ENCODE measurements at regions not wholly inside any gene's neighbourhood (a gene's known extent, or its start where the extent isn't known, plus 50 kb on each side); places are given as distances from the start of the nearest gene placed in this dataset.
A peak's percentile ranks its signal among the peaks of the same experiment; 100 is the strongest.

DNA sequence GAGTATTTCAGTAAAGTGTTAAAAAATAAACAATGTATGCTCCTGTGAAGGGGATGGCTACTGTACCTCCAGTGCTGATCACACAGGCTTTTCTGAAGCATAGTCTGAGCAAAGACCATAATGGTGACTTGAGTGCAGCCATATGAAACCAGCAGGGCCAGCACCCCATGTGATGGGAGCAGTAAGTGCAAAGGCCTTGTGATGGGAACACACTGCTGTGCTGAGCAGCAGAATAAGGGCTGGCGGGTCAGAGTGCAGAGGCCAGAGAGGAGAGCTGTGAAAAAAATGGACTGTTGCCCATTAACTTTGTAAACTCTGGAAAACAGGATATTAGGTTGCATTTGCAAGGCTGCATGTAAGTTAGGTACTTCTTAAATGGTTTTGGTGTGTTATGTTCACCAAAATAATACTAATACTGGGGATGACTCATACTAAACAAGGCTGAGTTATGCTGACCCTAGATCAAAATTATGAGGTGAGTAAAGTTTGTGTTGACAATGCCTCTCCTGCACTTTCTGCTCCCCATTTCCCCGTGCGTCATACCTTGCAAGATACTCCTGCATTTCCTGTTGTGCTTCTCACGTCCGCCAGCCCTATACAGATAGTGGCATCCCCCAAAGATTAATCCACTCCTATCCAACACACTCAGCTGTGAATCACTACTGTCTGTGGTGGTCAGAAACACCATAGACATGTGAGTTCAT, 67.0 kb upstream of the FAM9A start:
- no peak for DNase-seq

DNA sequence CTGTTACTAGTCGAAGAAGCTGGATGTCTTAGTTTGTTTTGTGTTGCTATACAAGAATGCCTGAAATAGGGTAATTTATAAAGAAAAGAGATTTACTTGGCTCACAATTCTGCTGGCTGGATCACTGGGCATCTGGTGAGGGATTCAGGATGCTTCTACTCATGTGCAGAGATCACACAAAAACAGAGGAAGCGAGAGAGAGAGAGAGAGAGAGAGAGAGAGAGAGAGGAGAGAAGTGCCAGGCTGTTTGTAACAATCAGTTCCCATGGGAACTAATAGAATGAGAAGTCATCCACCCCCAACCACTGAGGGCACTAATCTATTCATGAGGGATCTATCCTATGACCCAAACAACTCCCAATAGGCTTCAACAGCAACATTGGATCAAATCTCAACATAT, 66.2 kb upstream of the FAM9A start:
- no peak for DNase-seq

GRCh38 chrX:8864161-8864560, 63.0 kb upstream of the FAM9A start:
- peak; percentile 4 for DNase-seq

DNA sequence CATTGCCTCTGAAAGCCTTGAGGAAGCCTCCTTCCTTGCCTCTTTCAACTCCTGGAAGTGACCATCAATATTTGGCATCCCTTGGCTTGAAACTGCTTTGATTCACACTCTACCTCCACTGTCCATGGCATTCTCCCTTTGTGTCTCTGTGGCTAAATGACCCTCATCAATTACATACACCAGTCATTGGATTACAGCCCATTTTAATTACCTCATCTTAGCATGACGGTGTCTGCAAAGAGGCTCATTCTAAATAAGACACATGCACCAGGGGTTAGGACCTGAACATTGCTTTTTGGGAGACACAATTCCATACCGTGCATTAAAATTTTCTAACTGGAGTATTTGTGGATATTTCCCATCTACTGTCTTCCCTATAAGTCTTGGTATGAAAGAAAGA, 60.7 kb upstream of the FAM9A start:
- no peak for DNase-seq

- DNase-seq, result no peak
Observed at GRCh38 chrX:8851231-8851886, 50.2 kb upstream of the FAM9A start.
